Kidney epithelial cell (primary cell): ENCODE measurements at regions not wholly inside any gene's neighbourhood (a gene's known extent, or its start where the extent isn't known, plus 50 kb on each side); places are given as distances from the start of the nearest gene placed in this dataset.

ENCODE experiments used
- DNase-seq: peaks from one replicate; pipeline ENCODE4 v3.0.0-alpha.2; 2010; ENCODE audit warnings: low read depth
- H3K27me3 ChIP-seq: 2 replicates; pipeline ENCODE4 v1.6.0; 2011; ENCODE audit warnings: low read length; ENCODE audit not compliant: control insufficient read depth, insufficient read depth
- H3K36me3 ChIP-seq: 2 replicates; pipeline ENCODE4 v1.5.1; 2011; ENCODE audit warnings: low read length; ENCODE audit not compliant: control insufficient read depth, insufficient read depth
- H3K4me3 ChIP-seq: 2 replicates; pipeline ENCODE4 v1.5.1; 2011; ENCODE audit warnings: low read depth, mild to moderate bottlenecking, control low read depth, low read length
- CTCF ChIP-seq: IDR thresholded peaks from 2 replicates; pipeline ENCODE4 v1.5.1; 2011; ENCODE audit warnings: mild to moderate bottlenecking, moderate library complexity, low read length, control low read depth, inconsistent platforms; ENCODE audit not compliant: insufficient read depth, poor library complexity, severe bottlenecking

GRCh38 chr6:106884576-106884975 lies 90.0 kb downstream of the CD24 start:
- no peak for TF ChIP-seq CTCF
- DNase-seq, result no peak

GRCh38 chr6:106883808-106884262 lies 90.7 kb downstream of the CD24 start:
- no peak for DNase-seq
- Histone ChIP-seq H3K36me3 (no peaks in the 10 kb centered on the region), H3K4me3 (no peak overlapping the region), H3K27me3 (no peaks in the 10 kb centered on the region)
- TF ChIP-seq CTCF, result peak; percentile 20

More at GRCh38 chr6:106884576-106884975, 90.0 kb downstream of the CD24 start:
- Histone ChIP-seq H3K27me3 (no peaks in the 10 kb centered on the region), H3K36me3 (no peaks in the 10 kb centered on the region), H3K4me3 (no peak overlapping the region)

- Histone ChIP-seq H3K4me3 (no peak overlapping the region), H3K36me3 (no peaks in the 10 kb centered on the region), H3K27me3 (no peaks in the 10 kb centered on the region)
- no peak for TF ChIP-seq CTCF
- no peak for DNase-seq
These were observed 91.7 kb downstream of the CD24 start for GRCh38 chr6:106882601-106883518.

GRCh38 chr6:106882138-106882537 lies 92.4 kb downstream of the CD24 start:
- no peak for DNase-seq
- H3K27me3 ChIP-seq, result no peaks in the 10 kb centered on the region
- no peaks in the 10 kb centered on the region for H3K36me3 ChIP-seq
- TF ChIP-seq CTCF, result no peak
- no peak overlapping the region for H3K4me3 ChIP-seq

- Histone ChIP-seq H3K36me3 (no peaks in the 10 kb centered on the region), H3K4me3 (no peak overlapping the region), H3K27me3 (no peaks in the 10 kb centered on the region)
- no peak for TF ChIP-seq CTCF
- DNase-seq, result no peak
These were observed 93.6 kb downstream of the CD24 start for GRCh38 chr6:106880952-106881351.
